GM18499 (cell line): ENCODE measurements at regions not wholly inside any gene's neighbourhood (a gene's known extent, or its start where the extent isn't known, plus 50 kb on each side); places are given as distances from the start of the nearest gene placed in this dataset.
"Not testable (repeated sequence)": the region's sequence is repeated elsewhere in the genome, so short reads cannot be mapped to it uniquely, and the experiment has no call there.

Experiments
- ATAC-seq: cut with Tn5 transposase; IDR thresholded peaks from one replicate; pipeline ENCODE4 v1.9.1; 2021; ENCODE audit warnings: moderate number of reproducible peaks; ENCODE audit not compliant: insufficient read depth, unreplicated experiment

DNA sequence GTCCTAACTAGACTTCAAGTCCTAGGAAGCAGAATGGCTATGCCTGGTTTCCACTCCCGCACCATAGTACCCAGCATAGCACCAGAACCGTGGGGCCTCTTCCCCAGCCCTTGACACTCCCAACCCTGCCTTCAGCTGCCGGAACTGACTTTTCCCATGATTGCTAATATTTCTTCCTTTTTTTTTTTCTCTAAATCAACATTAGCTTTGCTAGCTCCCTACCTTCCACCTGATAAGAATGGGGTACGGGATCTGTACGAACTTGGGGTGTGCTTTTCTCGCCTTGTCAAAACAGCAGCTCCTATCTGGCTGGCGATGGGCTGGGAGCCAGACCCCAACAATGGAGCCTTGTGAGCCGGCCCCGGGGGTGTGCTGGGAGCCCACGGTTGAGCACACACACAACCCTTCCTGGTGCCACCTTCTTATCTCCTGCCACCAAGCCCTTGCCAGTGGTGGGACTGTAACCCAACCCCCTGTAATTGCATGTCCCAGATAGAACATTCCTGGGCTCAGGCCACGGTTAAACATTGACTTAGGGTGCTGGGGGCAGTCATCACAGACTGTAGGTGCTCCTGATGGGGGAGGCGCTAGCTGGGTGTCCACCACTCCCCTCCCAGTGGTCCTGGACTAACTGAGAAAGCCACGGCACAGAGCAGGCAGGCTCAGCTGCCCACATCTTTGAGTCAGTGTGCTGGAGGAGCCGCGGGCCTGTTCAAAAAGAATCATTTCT, 213.0 kb upstream of the HAAO start:
- ATAC-seq = no peak

GRCh38 chr2:43004879-43005244, 212.5 kb upstream of the HAAO start:
- ATAC-seq = no peak

- not testable (repeated sequence) for ATAC-seq
Measured at GRCh38 chr2:43004126-43004865, 211.9 kb upstream of the HAAO start.

- ATAC-seq = no peak
Measured at GRCh38 chr2:43003702-43004101, 211.3 kb upstream of the HAAO start.

GRCh38 chr2:43001787-43002468, 209.5 kb upstream of the HAAO start:
- no peak for ATAC-seq

GRCh38 chr2:43001055-43001378, 208.6 kb upstream of the HAAO start:
- ATAC-seq = no peak

- ATAC-seq = no peak
Measured at GRCh38 chr2:43000242-43001054, 208.1 kb upstream of the HAAO start.

DNA sequence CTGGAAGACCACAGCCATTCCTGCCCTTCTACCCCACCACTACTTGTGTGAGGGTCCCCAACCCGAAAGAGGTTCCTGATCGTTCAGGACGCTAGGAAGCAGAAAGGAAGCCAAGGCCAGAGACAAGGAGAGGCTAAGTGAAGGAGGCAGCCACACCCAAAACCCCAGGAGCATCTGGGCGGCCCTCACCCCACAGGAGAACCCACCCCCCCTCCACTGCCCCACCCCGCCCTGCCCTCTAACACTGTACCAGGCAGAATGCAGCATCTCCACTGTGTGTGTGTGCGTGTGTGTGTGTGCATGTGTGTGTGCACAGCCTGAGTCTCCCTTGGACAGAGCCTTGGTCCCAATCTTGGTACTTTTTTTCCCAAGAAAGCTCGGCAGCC, 207.5 kb upstream of the HAAO start:
- ATAC-seq = no peak

- ATAC-seq = no peak
Measured at GRCh38 chr2:42999391-42999841, 207.0 kb upstream of the HAAO start.

DNA sequence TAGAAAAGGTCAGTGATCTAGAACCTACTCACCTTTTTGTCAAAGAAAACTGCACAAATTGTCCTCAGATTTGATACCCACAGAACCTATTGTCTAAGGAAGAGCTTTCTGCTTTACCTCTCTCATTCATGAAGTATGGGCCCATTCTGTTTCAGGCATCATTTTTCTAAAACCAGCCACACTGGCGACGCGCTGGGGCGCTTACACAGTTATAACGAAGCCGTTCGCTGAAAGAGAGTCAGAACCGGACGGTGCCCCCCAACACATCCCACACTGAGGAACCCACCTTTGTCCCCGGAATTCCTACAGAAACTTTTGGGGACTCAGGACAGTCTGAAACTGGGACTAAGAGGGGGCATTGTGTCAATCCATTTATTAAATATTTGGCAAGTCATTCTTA, 206.3 kb upstream of the HAAO start:
- ATAC-seq = no peak

DNA sequence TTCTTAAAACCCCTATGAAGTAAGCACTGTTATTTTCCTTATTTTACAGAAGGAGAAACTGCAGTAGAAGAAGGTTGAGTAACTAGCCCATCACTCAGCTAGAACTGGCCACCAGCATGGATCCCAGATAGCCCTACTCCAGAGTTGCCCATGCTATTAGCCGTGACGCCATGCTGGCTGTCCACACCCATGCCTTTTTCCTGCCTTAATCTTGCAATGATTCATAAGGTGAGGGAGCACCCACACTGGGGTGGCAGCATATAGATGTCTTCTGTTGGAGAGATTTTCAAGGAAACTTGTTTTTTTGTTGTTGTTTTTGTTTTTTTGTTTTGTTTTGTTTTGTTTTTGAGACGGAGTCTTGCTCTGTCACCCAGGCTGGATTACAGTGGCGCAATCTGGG, 204.1 kb upstream of the HAAO start:
- no peak for ATAC-seq

GRCh38 chr2:42995752-42996422, 203.5 kb upstream of the HAAO start:
- ATAC-seq = no peak

GRCh38 chr2:42989283-42990081, 197.1 kb upstream of the HAAO start:
- not testable (repeated sequence) for ATAC-seq

- ATAC-seq = not testable (repeated sequence)
Measured at GRCh38 chr2:42988055-42988454, 195.7 kb upstream of the HAAO start.

DNA sequence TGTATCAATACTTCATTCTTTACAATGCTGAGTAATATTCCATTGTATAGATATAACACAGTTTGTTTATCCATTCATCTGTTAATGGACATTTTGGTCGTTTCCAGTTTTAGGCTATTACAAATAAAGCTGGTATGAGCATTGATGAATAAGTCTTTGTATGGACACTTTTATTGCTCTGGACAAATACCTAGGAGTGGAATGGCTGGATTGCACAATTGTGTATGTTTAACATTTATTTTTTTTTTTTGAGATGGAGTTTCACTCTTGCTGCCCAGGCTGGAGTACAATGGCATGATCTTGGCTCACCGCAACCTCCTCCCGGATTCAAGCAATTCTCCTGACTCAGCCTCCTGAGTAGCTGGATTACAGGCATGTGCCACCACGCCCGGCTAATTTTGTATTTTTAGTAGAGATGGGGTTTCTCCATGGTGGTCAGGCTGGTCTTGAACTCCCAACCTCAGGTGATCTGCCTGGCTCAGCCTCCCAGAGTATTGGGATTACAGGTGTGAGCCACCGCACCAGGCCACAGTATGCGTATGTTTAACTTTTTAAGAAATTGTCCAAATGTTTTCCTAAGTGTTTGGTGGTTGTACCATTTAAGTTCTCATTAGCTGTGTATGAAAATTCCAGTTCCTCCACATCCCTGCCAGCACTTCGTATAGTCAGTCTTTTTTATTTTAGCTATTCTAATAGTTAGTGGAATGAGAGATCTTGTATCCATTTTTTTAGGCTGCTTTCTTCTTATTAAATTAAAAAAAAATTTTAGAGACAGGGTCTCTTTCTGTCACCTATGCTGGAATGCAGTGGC, 194.9 kb upstream of the HAAO start:
- ATAC-seq = no peak

DNA sequence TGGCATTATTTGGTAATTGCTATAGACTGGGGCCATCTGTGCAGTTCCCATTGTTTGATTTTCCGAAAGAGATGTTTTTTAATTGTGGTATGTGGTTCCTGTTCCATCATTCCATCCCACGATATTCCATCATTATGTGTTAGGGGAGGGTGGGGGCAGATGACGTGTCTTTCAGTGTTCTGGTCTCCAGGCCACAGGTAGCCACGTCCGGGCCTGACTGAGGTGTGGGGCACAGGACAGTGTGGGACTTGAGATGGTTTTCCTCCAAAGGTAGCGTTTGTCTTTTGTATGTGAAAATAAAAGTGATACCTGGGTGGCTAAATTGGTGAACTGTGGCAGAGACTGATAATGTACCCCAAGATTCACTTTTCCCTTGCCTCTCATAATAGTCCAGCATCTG, 192.2 kb upstream of the HAAO start:
- ATAC-seq = no peak

DNA sequence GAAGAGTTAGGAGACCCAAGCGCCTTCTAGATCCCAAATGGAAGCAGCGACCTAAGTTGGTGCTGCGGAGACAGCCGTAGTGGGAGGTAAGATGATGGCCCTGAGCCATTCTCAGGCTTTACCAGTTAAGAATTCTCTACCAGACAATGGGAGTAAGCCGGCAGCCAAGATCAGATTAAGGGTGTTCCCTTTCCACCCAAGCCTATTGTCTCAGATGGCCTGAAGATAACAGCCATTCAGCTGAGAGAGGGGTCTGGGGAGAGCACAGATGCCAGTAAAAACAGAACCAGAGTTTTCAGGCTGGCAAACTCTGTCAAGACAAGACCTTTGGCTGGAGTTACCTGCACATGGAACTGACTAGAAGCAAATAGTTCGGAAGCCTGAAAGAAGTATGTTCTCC, 191.7 kb upstream of the HAAO start:
- no peak for ATAC-seq

DNA sequence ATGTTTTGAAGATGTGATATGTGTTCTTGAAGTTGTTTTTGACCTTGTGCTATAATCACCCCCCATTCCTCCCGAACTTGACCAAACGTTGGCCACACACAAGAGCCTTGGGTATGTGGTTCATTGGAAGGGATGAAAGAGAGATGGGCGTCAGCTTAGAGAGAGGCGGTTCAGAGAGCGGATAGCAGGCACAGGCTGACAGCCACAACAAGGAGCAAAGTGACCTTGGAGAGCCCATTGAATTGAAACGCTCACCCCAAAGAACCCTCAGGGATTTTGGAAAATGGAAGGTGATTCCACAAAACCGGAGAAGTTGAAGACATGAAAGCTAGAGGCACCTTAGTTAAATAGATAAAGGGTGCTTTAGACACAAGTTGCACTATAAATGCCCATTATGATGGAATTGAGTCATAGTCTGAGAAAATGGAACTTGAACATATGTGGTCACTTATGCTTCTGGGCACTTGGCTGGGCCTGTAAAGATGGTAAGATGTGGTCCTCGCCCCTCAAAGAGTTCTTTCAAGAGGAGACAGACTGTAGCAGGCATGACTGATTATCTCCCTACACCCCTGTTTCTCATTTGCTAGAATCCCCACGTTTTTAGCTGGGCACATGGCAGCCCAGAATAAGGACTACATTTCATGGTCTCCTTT, 188.5 kb upstream of the HAAO start:
- no peak for ATAC-seq
